ENCODE measurements at regions not wholly inside any gene's neighbourhood (a gene's known extent, or its start where the extent isn't known, plus 50 kb on each side); places are given as distances from the start of the nearest gene placed in this dataset.

- no peak for DNase-seq
Measured at GRCh38 chr9:87290241-87291052, 207.2 kb upstream of the DAPK1 start.

- DNase-seq, result no peak
Measured at GRCh38 chr9:87292449-87293191, 205.0 kb upstream of the DAPK1 start.

- no peak for DNase-seq
Measured at GRCh38 chr9:87294126-87294525, 203.5 kb upstream of the DAPK1 start.

GRCh38 chr9:87300915-87301314 lies 196.8 kb upstream of the DAPK1 start:
- DNase-seq, result no peak

GRCh38 chr9:87301371-87301770 lies 196.3 kb upstream of the DAPK1 start:
- no peak for DNase-seq

- no peak for DNase-seq
Measured at GRCh38 chr9:87305151-87305550, 192.5 kb upstream of the DAPK1 start.

- no peak for DNase-seq
Measured at GRCh38 chr9:87306006-87306405, 191.7 kb upstream of the DAPK1 start.

GRCh38 chr9:87307848-87308247 lies 189.8 kb upstream of the DAPK1 start:
- no peak for DNase-seq

- DNase-seq, result no peak
Measured at GRCh38 chr9:87309236-87309635, 188.4 kb upstream of the DAPK1 start.

GRCh38 chr9:87310827-87311523 lies 186.7 kb upstream of the DAPK1 start:
- DNase-seq, result no peak

- DNase-seq, result no peak
Measured at GRCh38 chr9:87319656-87320055, 178.0 kb upstream of the DAPK1 start.

- DNase-seq, result no peak
Measured at GRCh38 chr9:87320146-87320884, 177.4 kb upstream of the DAPK1 start.

GRCh38 chr9:87322840-87323635 lies 174.6 kb upstream of the DAPK1 start:
- DNase-seq, result no peak

- DNase-seq, result no peak
Measured at GRCh38 chr9:87323928-87324327, 173.7 kb upstream of the DAPK1 start.

GRCh38 chr9:87324613-87325194 lies 173.0 kb upstream of the DAPK1 start:
- peak; percentile 5 for DNase-seq

GRCh38 chr9:87327575-87328125 lies 170.0 kb upstream of the DAPK1 start:
- no peak for DNase-seq

GRCh38 chr9:87333802-87334201 lies 163.9 kb upstream of the DAPK1 start:
- no peak for DNase-seq

GRCh38 chr9:87334366-87334765 lies 163.3 kb upstream of the DAPK1 start:
- DNase-seq, result no peak

GRCh38 chr9:87336407-87336806 lies 161.3 kb upstream of the DAPK1 start:
- no peak for DNase-seq

- peak; percentile 44 for DNase-seq
Measured at GRCh38 chr9:87336914-87337333, 160.7 kb upstream of the DAPK1 start.

GRCh38 chr9:87337335-87338087 lies 160.2 kb upstream of the DAPK1 start:
- peak; percentile 21 for DNase-seq

All from DMS 273 treated with DMSO at 0.1 percent for 48 hours (cell line).